Central memory CD8-positive, alpha-beta T cell (primary cell): ENCODE measurements at regions not wholly inside any gene's neighbourhood (a gene's known extent, or its start where the extent isn't known, plus 50 kb on each side); places are given as distances from the start of the nearest gene placed in this dataset.
A peak's percentile ranks its signal among the peaks of the same experiment; 100 is the strongest.

Source experiments
- ATAC-seq: fragments of 150-1000 bp; cut with Tn5 transposase; replicated peaks from 2 replicates; pipeline ENCODE4 v1.10.0; 2022; ENCODE audit warnings: mild to moderate bottlenecking, moderate FRiP score, moderate number of reproducible peaks; ENCODE audit not compliant: poor library complexity, severe bottlenecking; ENCODE audit errors: extremely low read depth
- DNase-seq, 2 donors: peaks; one replicate each; pipeline ENCODE4 v3.0.0; 2021; ENCODE audit warnings: low spot score in 2 of 2
- H3K27ac Mint-ChIP-seq: one replicate; pipeline ENCODE4 v1.8.0; 2022; ENCODE audit warnings: low read depth, mild to moderate bottlenecking, moderate library complexity, mixed read lengths
- H3K27me3 Mint-ChIP-seq: one replicate; pipeline ENCODE4 v1.8.0; 2022; ENCODE audit warnings: mixed read lengths
- H3K36me3 Mint-ChIP-seq: one replicate; pipeline ENCODE4 v1.8.0; 2022; ENCODE audit warnings: mild to moderate bottlenecking, moderate library complexity, mixed read lengths; ENCODE audit not compliant: insufficient read depth
- H3K4me1 Mint-ChIP-seq: one replicate; pipeline ENCODE4 v1.8.0; 2022; ENCODE audit warnings: mixed read lengths
- H3K4me3 Mint-ChIP-seq: one replicate; pipeline ENCODE4 v1.8.0; 2022; ENCODE audit warnings: mild to moderate bottlenecking, moderate library complexity, mixed read lengths
- H3K9me3 Mint-ChIP-seq: one replicate; pipeline ENCODE4 v1.8.0; 2022; ENCODE audit warnings: mixed read lengths

GRCh38 chr6:149196091-149196490 lies 121.4 kb upstream of the TAB2 start:
- Mint-ChIP-seq H3K27ac (no peak overlapping the region), H3K27me3 (no peaks in the 10 kb centered on the region), H3K4me1 (peaks cover 8% of the 10 kb centered on the region), H3K36me3 (no peaks in the 10 kb centered on the region), H3K9me3 (peaks cover 5% of the 10 kb centered on the region), H3K4me3 (no peak overlapping the region)
- DNase-seq (no peak), ATAC-seq (no peak)

GRCh38 chr6:149197482-149197881 lies 120.0 kb upstream of the TAB2 start:
- peaks cover 8% of the 10 kb centered on the region for H3K4me1 Mint-ChIP-seq
- peaks cover 5% of the 10 kb centered on the region for H3K9me3 Mint-ChIP-seq
- H3K4me3 Mint-ChIP-seq, result no peak overlapping the region
- H3K27ac Mint-ChIP-seq, result no peak overlapping the region
- H3K27me3 Mint-ChIP-seq, result no peaks in the 10 kb centered on the region
- no peaks in the 10 kb centered on the region for H3K36me3 Mint-ChIP-seq
- no peak for ATAC-seq
- no peak for DNase-seq

GRCh38 chr6:149198265-149198664 lies 119.2 kb upstream of the TAB2 start:
- H3K36me3 Mint-ChIP-seq, result no peaks in the 10 kb centered on the region
- H3K27me3 Mint-ChIP-seq, result no peaks in the 10 kb centered on the region
- H3K4me1 Mint-ChIP-seq, result peaks cover 8% of the 10 kb centered on the region
- H3K4me3 Mint-ChIP-seq, result no peak overlapping the region
- H3K9me3 Mint-ChIP-seq, result peaks cover 5% of the 10 kb centered on the region
- DNase-seq (no peak), ATAC-seq (no peak)
- no peak overlapping the region for H3K27ac Mint-ChIP-seq

GRCh38 chr6:149200282-149200945 lies 117.1 kb upstream of the TAB2 start:
- peaks cover 5% of the 10 kb centered on the region for H3K9me3 Mint-ChIP-seq
- H3K4me1 Mint-ChIP-seq, result peaks cover under 1% of the 10 kb centered on the region
- H3K27ac Mint-ChIP-seq, result no peak overlapping the region
- no peaks in the 10 kb centered on the region for H3K27me3 Mint-ChIP-seq
- no peak overlapping the region for H3K4me3 Mint-ChIP-seq
- no peaks in the 10 kb centered on the region for H3K36me3 Mint-ChIP-seq
- no peak for DNase-seq
- ATAC-seq, result no peak

- no peak for DNase-seq
- no peak for ATAC-seq
- Mint-ChIP-seq H3K4me1 (no peaks in the 10 kb centered on the region), H3K9me3 (peaks cover 5% of the 10 kb centered on the region), H3K36me3 (no peaks in the 10 kb centered on the region), H3K4me3 (no peak overlapping the region), H3K27ac (no peak overlapping the region), H3K27me3 (no peaks in the 10 kb centered on the region)
Observed at GRCh38 chr6:149201068-149201655, 116.3 kb upstream of the TAB2 start.

- no peaks in the 10 kb centered on the region for H3K36me3 Mint-ChIP-seq
Observed at GRCh38 chr6:149202100-149202499, 115.4 kb upstream of the TAB2 start.

GRCh38 chr6:149202952-149203351 lies 114.6 kb upstream of the TAB2 start:
- H3K36me3 Mint-ChIP-seq, result no peaks in the 10 kb centered on the region
- no peak overlapping the region for H3K27ac Mint-ChIP-seq
- H3K4me1 Mint-ChIP-seq, result no peaks in the 10 kb centered on the region
- H3K4me3 Mint-ChIP-seq, result no peak overlapping the region
- no peaks in the 10 kb centered on the region for H3K9me3 Mint-ChIP-seq
- H3K27me3 Mint-ChIP-seq, result no peaks in the 10 kb centered on the region
- DNase-seq (no peak), ATAC-seq (no peak)

More at GRCh38 chr6:149202100-149202499, 115.4 kb upstream of the TAB2 start:
- Mint-ChIP-seq H3K27ac (no peak overlapping the region), H3K27me3 (no peaks in the 10 kb centered on the region), H3K9me3 (no peaks in the 10 kb centered on the region), H3K4me1 (no peaks in the 10 kb centered on the region), H3K4me3 (no peak overlapping the region)
- ATAC-seq, result no peak
- no peak for DNase-seq

- no peak overlapping the region for H3K4me3 Mint-ChIP-seq
- no peaks in the 10 kb centered on the region for H3K9me3 Mint-ChIP-seq
- H3K27me3 Mint-ChIP-seq, result no peaks in the 10 kb centered on the region
- ATAC-seq (no peak), DNase-seq (no peak)
- H3K4me1 Mint-ChIP-seq, result no peaks in the 10 kb centered on the region
- H3K27ac Mint-ChIP-seq, result no peak overlapping the region
- H3K36me3 Mint-ChIP-seq, result peaks cover 2% of the 10 kb centered on the region
Observed at GRCh38 chr6:149203509-149203908, 114.0 kb upstream of the TAB2 start.

GRCh38 chr6:149208134-149208601 lies 109.3 kb upstream of the TAB2 start:
- Mint-ChIP-seq H3K27ac (no peak overlapping the region), H3K4me3 (no peak overlapping the region), H3K4me1 (peaks cover 20% of the 10 kb centered on the region), H3K36me3 (peaks cover 7% of the 10 kb centered on the region), H3K9me3 (no peaks in the 10 kb centered on the region), H3K27me3 (no peaks in the 10 kb centered on the region)
- DNase-seq (no peak), ATAC-seq (no peak)

- DNase-seq, result no peak
- no peaks in the 10 kb centered on the region for H3K9me3 Mint-ChIP-seq
- H3K36me3 Mint-ChIP-seq, result peaks cover 7% of the 10 kb centered on the region
- no peaks in the 10 kb centered on the region for H3K27me3 Mint-ChIP-seq
- peak overlapping the region; percentile 83 for H3K27ac Mint-ChIP-seq
- ATAC-seq, result peak; percentile 85
- peaks cover 20% of the 10 kb centered on the region for H3K4me1 Mint-ChIP-seq
- peak overlapping the region; percentile 52 for H3K4me3 Mint-ChIP-seq
Observed at GRCh38 chr6:149209871-149210775, 107.4 kb upstream of the TAB2 start.

GRCh38 chr6:149211046-149211571 lies 106.4 kb upstream of the TAB2 start:
- Mint-ChIP-seq H3K36me3 (peaks cover 7% of the 10 kb centered on the region), H3K9me3 (no peaks in the 10 kb centered on the region), H3K27me3 (no peaks in the 10 kb centered on the region), H3K4me1 (peaks cover 20% of the 10 kb centered on the region), H3K27ac (peak overlapping the region; percentile 83), H3K4me3 (peak overlapping the region; percentile 52)
- ATAC-seq, result peak; percentile 55
- no peak for DNase-seq

- no peak for ATAC-seq
- Mint-ChIP-seq H3K4me3 (no peak overlapping the region), H3K4me1 (peaks cover 20% of the 10 kb centered on the region), H3K27ac (no peak overlapping the region), H3K36me3 (peaks cover 7% of the 10 kb centered on the region), H3K27me3 (no peaks in the 10 kb centered on the region), H3K9me3 (no peaks in the 10 kb centered on the region)
- no peak for DNase-seq
Observed at GRCh38 chr6:149212206-149212605, 105.3 kb upstream of the TAB2 start.
